ENCODE measurements at regions not wholly inside any gene's neighbourhood (a gene's known extent, or its start where the extent isn't known, plus 50 kb on each side); places are given as distances from the start of the nearest gene placed in this dataset.
A peak's percentile ranks its signal among the peaks of the same experiment; 100 is the strongest.

- Mint-ChIP-seq H3K4me1 (no peaks in the 10 kb centered on the region), H3K27ac (no peak overlapping the region), H3K36me3 (ENCODE audit: low read depth) (peaks cover 9% of the 10 kb centered on the region), H3K4me3 (no peak overlapping the region), H3K27me3 (ENCODE audit: low read depth) (no peaks in the 10 kb centered on the region), H3K9me3 (peaks cover 28% of the 10 kb centered on the region)
- TF ChIP-seq CTCF (IDR thresholded peaks at IDR 0.05; ENCODE audit: unreplicated experiment in 3 of 3), result no peak
Measured at GRCh38 chr4:38343608-38344007, 320.4 kb upstream of the KLF3 start.

GRCh38 chr4:38344929-38345328 lies 319.1 kb upstream of the KLF3 start:
- Mint-ChIP-seq H3K4me3 (no peak overlapping the region), H3K27ac (no peak overlapping the region), H3K36me3 (ENCODE audit: low read depth) (peaks cover 4% of the 10 kb centered on the region), H3K4me1 (no peaks in the 10 kb centered on the region), H3K27me3 (ENCODE audit: low read depth) (no peaks in the 10 kb centered on the region), H3K9me3 (peaks cover 21% of the 10 kb centered on the region)
- no peak for TF ChIP-seq CTCF (IDR thresholded peaks at IDR 0.05; ENCODE audit: unreplicated experiment in 3 of 3)

- no peaks in the 10 kb centered on the region for H3K4me1 Mint-ChIP-seq
Measured at GRCh38 chr4:38347251-38347650, 316.7 kb upstream of the KLF3 start.

GRCh38 chr4:38354421-38354820 lies 309.6 kb upstream of the KLF3 start:
- Mint-ChIP-seq H3K4me1 (peaks cover 10% of the 10 kb centered on the region), H3K27ac (no peak overlapping the region), H3K4me3 (no peak overlapping the region), H3K27me3 (ENCODE audit: low read depth) (no peaks in the 10 kb centered on the region), H3K9me3 (peaks cover 38% of the 10 kb centered on the region), H3K36me3 (ENCODE audit: low read depth) (no peaks in the 10 kb centered on the region)
- no peak for TF ChIP-seq CTCF (IDR thresholded peaks at IDR 0.05; ENCODE audit: unreplicated experiment in 3 of 3)

More at GRCh38 chr4:38347251-38347650, 316.7 kb upstream of the KLF3 start:
- H3K9me3 Mint-ChIP-seq, result peaks cover 30% of the 10 kb centered on the region
- H3K36me3 Mint-ChIP-seq (ENCODE audit: low read depth), result peaks cover 4% of the 10 kb centered on the region
- no peaks in the 10 kb centered on the region for H3K27me3 Mint-ChIP-seq (ENCODE audit: low read depth)
- TF ChIP-seq CTCF (IDR thresholded peaks at IDR 0.05; ENCODE audit: unreplicated experiment in 3 of 3), result no peak
- H3K4me3 Mint-ChIP-seq, result no peak overlapping the region
- no peak overlapping the region for H3K27ac Mint-ChIP-seq

- no peaks in the 10 kb centered on the region for H3K27me3 Mint-ChIP-seq (ENCODE audit: low read depth)
- peaks cover 38% of the 10 kb centered on the region for H3K9me3 Mint-ChIP-seq
- TF ChIP-seq CTCF (IDR thresholded peaks at IDR 0.05; ENCODE audit: unreplicated experiment in 3 of 3), result no peak
- H3K36me3 Mint-ChIP-seq (ENCODE audit: low read depth), result no peaks in the 10 kb centered on the region
- H3K4me1 Mint-ChIP-seq, result peaks cover 10% of the 10 kb centered on the region
- no peak overlapping the region for H3K4me3 Mint-ChIP-seq
- H3K27ac Mint-ChIP-seq, result no peak overlapping the region
Measured at GRCh38 chr4:38354872-38355271, 309.1 kb upstream of the KLF3 start.

- H3K9me3 Mint-ChIP-seq, result peaks cover 25% of the 10 kb centered on the region
- no peaks in the 10 kb centered on the region for H3K36me3 Mint-ChIP-seq (ENCODE audit: low read depth)
- peak overlapping the region in 2 of 3 experiments; percentile 51 to 59 for H3K27ac Mint-ChIP-seq
- no peak for TF ChIP-seq CTCF (IDR thresholded peaks at IDR 0.05; ENCODE audit: unreplicated experiment in 3 of 3)
- no peaks in the 10 kb centered on the region for H3K27me3 Mint-ChIP-seq (ENCODE audit: low read depth)
- no peak overlapping the region for H3K4me3 Mint-ChIP-seq
- H3K4me1 Mint-ChIP-seq, result peaks cover 10% of the 10 kb centered on the region
Measured at GRCh38 chr4:38356686-38357085, 307.3 kb upstream of the KLF3 start.

All from nephron (organoid).